ENCODE measurements at regions not wholly inside any gene's neighbourhood (a gene's known extent, or its start where the extent isn't known, plus 50 kb on each side); places are given as distances from the start of the nearest gene placed in this dataset.

DNA sequence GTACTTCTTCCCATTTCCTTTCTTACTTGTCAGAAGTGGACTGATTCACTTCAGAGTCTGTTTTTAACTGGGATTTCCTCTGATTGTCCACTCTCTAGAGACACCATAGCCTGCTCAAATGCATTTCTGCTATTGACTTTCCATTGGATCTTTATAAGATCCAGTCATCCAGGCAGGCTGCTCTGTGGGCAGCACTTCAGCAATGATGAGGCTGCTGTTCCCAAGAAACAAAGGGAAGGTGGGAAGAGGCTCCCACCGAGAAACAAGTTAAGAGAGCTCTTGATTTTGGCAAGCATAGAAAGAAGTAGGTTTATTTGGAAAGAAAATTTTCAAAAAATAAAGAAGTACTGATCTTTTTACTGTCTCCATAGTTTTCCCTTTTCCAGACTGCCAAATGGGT is 125.8 kb upstream of the STARD13 start:
- Histone ChIP-seq H3K4me1 (ENCODE audit: control insufficient read depth, insufficient read depth, low read length) (peaks cover 5% of the 10 kb centered on the region; the same call in 1 of the 2 replicates), H3K18ac (ENCODE audit: low read depth, low read length) (no peak overlapping the region), H2AK9ac (replicated peaks; ENCODE audit: low read depth, low read length, poor library complexity) (no peak overlapping the region), H3K9ac (ENCODE audit: low read depth, low read length) (no peak overlapping the region), H3K23ac (ENCODE audit: low read depth, low read length) (no peak overlapping the region), H2BK15ac (ENCODE audit: low read depth, low read length) (no peak overlapping the region), H3K27me3 (ENCODE audit: control insufficient read depth, insufficient read depth, low read length) (no peaks in the 10 kb centered on the region), H4K5ac (ENCODE audit: low read depth, low read length) (no peak overlapping the region), H3K36me3 (ENCODE audit: control insufficient read depth, insufficient read depth, low read length) (no peaks in the 10 kb centered on the region), H2AK5ac (ENCODE audit: low read depth, low read length) (no peak overlapping the region), H3K79me1 (ENCODE audit: low read depth in 1 of 2, low read length in 2 of 2) (no peaks in the 10 kb centered on the region), H4K8ac (ENCODE audit: low read depth in 2 of 2, low read length in 2 of 2) (no peak overlapping the region; a peak in 1 of 4 replicates), H2BK5ac (ENCODE audit: low read depth, low read length, poor library complexity, severe bottlenecking) (no peak overlapping the region), H4K91ac (ENCODE audit: insufficient read depth, low read depth, low read length) (no peak overlapping the region), H3K14ac (replicated peaks; ENCODE audit: low read depth, low read length) (no peak overlapping the region), H3K4me3 (ENCODE audit: insufficient read depth, low read depth, low read length) (no peak overlapping the region), H2AFZ (replicated peaks; ENCODE audit: low read length, poor library complexity) (no peak overlapping the region), H3K56ac (ENCODE audit: extremely low read depth, insufficient read depth, low read length) (no peak overlapping the region), H4K20me1 (ENCODE audit: insufficient read depth, low read length) (no peaks in the 10 kb centered on the region), H3K27ac (ENCODE audit: insufficient read depth, low read length) (no peak overlapping the region), H3K4ac (ENCODE audit: low read depth, low read length) (no peak overlapping the region), H2BK120ac (ENCODE audit: low read depth, low read length) (no peak overlapping the region), H2BK20ac (ENCODE audit: low read depth, low read length) (no peak overlapping the region), H3K9me3 (ENCODE audit: control insufficient read depth, insufficient read depth, low read length) (no peaks in the 10 kb centered on the region), H3K9me1 (ENCODE audit: insufficient read depth, low read length) (no peaks in the 10 kb centered on the region), H3K4me2 (ENCODE audit: low read depth, low read length) (no peak overlapping the region)
- DNase-seq (no peak), ATAC-seq (ENCODE audit: low read depth) (no peak)
- intact Hi-C loops (cut with micrococcal nuclease): no loop called here
- POLR2A ChIA-PET (ENCODE audit: unreplicated experiment): no interaction called here
- no CpG with 5 or more reads among the region's 1 CpG for WGBS, 2 experiments (ENCODE audit: extremely low coverage in 2 of 2, insufficient read length in 1 of 2)
- no TSS peak for BruUV-seq (replicated peaks)
- no peak for TF ChIP-seq RFX5 (IDR thresholded peaks at IDR 0.05; ENCODE audit: low read depth, low read length)
- TF ChIP-seq, protein P1, sequence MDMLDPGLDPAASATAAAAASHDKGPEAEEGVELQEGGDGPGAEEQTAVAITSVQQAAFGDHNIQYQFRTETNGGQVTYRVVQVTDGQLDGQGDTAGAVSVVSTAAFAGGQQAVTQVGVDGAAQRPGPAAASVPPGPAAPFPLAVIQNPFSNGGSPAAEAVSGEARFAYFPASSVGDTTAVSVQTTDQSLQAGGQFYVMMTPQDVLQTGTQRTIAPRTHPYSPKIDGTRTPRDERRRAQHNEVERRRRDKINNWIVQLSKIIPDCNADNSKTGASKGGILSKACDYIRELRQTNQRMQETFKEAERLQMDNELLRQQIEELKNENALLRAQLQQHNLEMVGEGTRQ (IDR thresholded peaks at IDR 0.05; ENCODE audit: low read depth, low read length): no peak
- TF ChIP-seq RCOR1 (IDR thresholded peaks at IDR 0.05; ENCODE audit: insufficient replicate concordance, low read length): no peak
- TF ChIP-seq, protein P2, sequence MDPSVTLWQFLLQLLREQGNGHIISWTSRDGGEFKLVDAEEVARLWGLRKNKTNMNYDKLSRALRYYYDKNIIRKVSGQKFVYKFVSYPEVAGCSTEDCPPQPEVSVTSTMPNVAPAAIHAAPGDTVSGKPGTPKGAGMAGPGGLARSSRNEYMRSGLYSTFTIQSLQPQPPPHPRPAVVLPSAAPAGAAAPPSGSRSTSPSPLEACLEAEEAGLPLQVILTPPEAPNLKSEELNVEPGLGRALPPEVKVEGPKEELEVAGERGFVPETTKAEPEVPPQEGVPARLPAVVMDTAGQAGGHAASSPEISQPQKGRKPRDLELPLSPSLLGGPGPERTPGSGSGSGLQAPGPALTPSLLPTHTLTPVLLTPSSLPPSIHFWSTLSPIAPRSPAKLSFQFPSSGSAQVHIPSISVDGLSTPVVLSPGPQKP (IDR thresholded peaks at IDR 0.05; ENCODE audit: borderline replicate concordance, low read depth, low read length): no peak
- TF ChIP-seq CHD1 (IDR thresholded peaks at IDR 0.05; ENCODE audit: low read depth, low read length): no peak
- TF ChIP-seq NFE2L2 (IDR thresholded peaks at IDR 0.05; ENCODE audit: low read depth, low read length): no peak
- no peak for TF ChIP-seq RAD21 (IDR thresholded peaks at IDR 0.05; ENCODE audit: low read length)
- TF ChIP-seq BHLHE40 (IDR thresholded peaks at IDR 0.05; ENCODE audit: low read depth, low read length): no peak
- TF ChIP-seq, protein P3, sequence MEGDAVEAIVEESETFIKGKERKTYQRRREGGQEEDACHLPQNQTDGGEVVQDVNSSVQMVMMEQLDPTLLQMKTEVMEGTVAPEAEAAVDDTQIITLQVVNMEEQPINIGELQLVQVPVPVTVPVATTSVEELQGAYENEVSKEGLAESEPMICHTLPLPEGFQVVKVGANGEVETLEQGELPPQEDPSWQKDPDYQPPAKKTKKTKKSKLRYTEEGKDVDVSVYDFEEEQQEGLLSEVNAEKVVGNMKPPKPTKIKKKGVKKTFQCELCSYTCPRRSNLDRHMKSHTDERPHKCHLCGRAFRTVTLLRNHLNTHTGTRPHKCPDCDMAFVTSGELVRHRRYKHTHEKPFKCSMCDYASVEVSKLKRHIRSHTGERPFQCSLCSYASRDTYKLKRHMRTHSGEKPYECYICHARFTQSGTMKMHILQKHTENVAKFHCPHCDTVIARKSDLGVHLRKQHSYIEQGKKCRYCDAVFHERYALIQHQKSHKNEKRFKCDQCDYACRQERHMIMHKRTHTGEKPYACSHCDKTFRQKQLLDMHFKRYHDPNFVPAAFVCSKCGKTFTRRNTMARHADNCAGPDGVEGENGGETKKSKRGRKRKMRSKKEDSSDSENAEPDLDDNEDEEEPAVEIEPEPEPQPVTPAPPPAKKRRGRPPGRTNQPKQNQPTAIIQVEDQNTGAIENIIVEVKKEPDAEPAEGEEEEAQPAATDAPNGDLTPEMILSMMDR (conservative IDR thresholded peaks at IDR 0.05; ENCODE audit: low read depth, low read length): no peak
- no peak for TF ChIP-seq MXI1 (IDR thresholded peaks at IDR 0.05; ENCODE audit: borderline replicate concordance, low read depth, low read length)
- no peak for TF ChIP-seq CEBPB (IDR thresholded peaks at IDR 0.05; ENCODE audit: low read depth, low read length)
- no peak for TF ChIP-seq SMC3 (IDR thresholded peaks at IDR 0.05; ENCODE audit: low read depth, low read length)
- TF ChIP-seq POLR2A (IDR thresholded peaks at IDR 0.05; ENCODE audit: low read depth, low read length): no peak
- no peak for TF ChIP-seq MAFK (IDR thresholded peaks at IDR 0.05; ENCODE audit: low read depth, low read length)
- TF ChIP-seq MAZ (IDR thresholded peaks at IDR 0.05; ENCODE audit: borderline replicate concordance, low read depth, low read length): no peak
- no peak for TF ChIP-seq FOS (IDR thresholded peaks at IDR 0.05; ENCODE audit: low read depth, low read length)
- dilution Hi-C loops (cut with HindIII; ENCODE audit: low sequenced_read_pairs, unreplicated experiment): no loop called here
- in situ Hi-C loops (cut with MboI; ENCODE audit: low sequenced_read_pairs): no loop called here
- CTCF ChIA-PET: no interaction called here

Measured in IMR-90 (cell line).